Neural cell (in vitro differentiated cells): ENCODE measurements at regions not wholly inside any gene's neighbourhood (a gene's known extent, or its start where the extent isn't known, plus 50 kb on each side); places are given as distances from the start of the nearest gene placed in this dataset.

Experiments
- H2AFZ ChIP-seq: fragments of 200-600, 300-800 bp; sonication (generic), shearing (Covaris generic); 2 replicates; pipeline ENCODE4 v1.6.0; 2014; ENCODE audit warnings: low read depth, mild to moderate bottlenecking, antibody characterized with exemption, low read length, moderate library complexity
- H3F3A ChIP-seq: fragments of 200-600 bp; shearing (Covaris generic); 2 replicates; pipeline ENCODE4 v1.6.1; 2016; ENCODE audit warnings: mild to moderate bottlenecking, moderate library complexity, mixed read lengths, antibody characterized with exemption, low read length; ENCODE audit not compliant: insufficient read depth, poor library complexity, severe bottlenecking
- H3K27ac ChIP-seq: fragments of 200-600, 300-800 bp; sonication (generic), shearing (Covaris generic); 2 replicates; pipeline ENCODE4 v1.5.1; 2014; ENCODE audit warnings: mild to moderate bottlenecking, low read length, moderate library complexity
- H3K27me3 ChIP-seq: fragments of 300-800, 200-600 bp; sonication (generic), shearing (Covaris generic); 2 replicates; pipeline ENCODE4 v1.6.0; 2014; ENCODE audit warnings: mild to moderate bottlenecking, low read depth, low read length, moderate library complexity; ENCODE audit not compliant: insufficient read depth
- H3K36me3 ChIP-seq: fragments of 300-800, 200-600 bp; sonication (generic), shearing (Covaris generic); 2 replicates; pipeline ENCODE4 v1.5.1; 2014; ENCODE audit warnings: mild to moderate bottlenecking, antibody characterized with exemption, low read length, moderate library complexity; ENCODE audit not compliant: insufficient read depth
- H3K4me2 ChIP-seq: fragments of 300-800, 200-600 bp; sonication (generic), shearing (Covaris generic); 2 replicates; pipeline ENCODE4 v1.6.0; 2014; ENCODE audit warnings: mild to moderate bottlenecking, low read length
- H3K4me3 ChIP-seq: fragments of 300-800, 200-600 bp; sonication (generic), shearing (Covaris generic); 2 replicates; pipeline ENCODE4 v1.5.1; 2014; ENCODE audit warnings: mild to moderate bottlenecking, low read length, moderate library complexity
- H3K79me2 ChIP-seq: fragments of 200-600 bp; shearing (Covaris generic); replicated peaks from 2 replicates; pipeline ENCODE4 v1.6.0; 2014; ENCODE audit warnings: mild to moderate bottlenecking, low read length, moderate library complexity; ENCODE audit not compliant: insufficient read depth
- H3K9ac ChIP-seq: fragments of 300-800, 200-600 bp; sonication (generic), shearing (Covaris generic); 2 replicates; pipeline ENCODE4 v1.6.1; 2016; ENCODE audit warnings: mild to moderate bottlenecking, low read length, mixed read lengths
- H3K9me2 ChIP-seq: fragments of 200-600 bp; shearing (Covaris generic); 2 replicates; pipeline ENCODE4 v1.6.1; 2016; ENCODE audit warnings: mild to moderate bottlenecking, low read length, mixed read lengths; ENCODE audit not compliant: insufficient read depth
- H3K9me3 ChIP-seq: fragments of 200-600, 300-800 bp; sonication (generic), shearing (Covaris generic); 2 replicates; pipeline ENCODE4 v1.6.1; 2016; ENCODE audit warnings: mild to moderate bottlenecking, mixed run types, low read length, moderate library complexity, mixed read lengths
- H4K20me1 ChIP-seq: fragments of 200-600 bp; shearing (Covaris generic); 2 replicates; pipeline ENCODE4 v1.6.1; 2016; ENCODE audit warnings: mild to moderate bottlenecking, mixed run types; ENCODE audit not compliant: insufficient read depth
- CTCF ChIP-seq: fragments of 450-650 bp; IDR thresholded peaks from 2 replicates; pipeline ENCODE4 v1.5.1; 2014; ENCODE audit warnings: antibody characterized with exemption, mild to moderate bottlenecking, moderate library complexity; ENCODE audit not compliant: poor library complexity, severe bottlenecking
- EZH2 ChIP-seq: fragments of 200-600, 300-800 bp; shearing (Covaris generic), sonication (generic); IDR thresholded peaks from 2 replicates; pipeline ENCODE4 v1.6.1; 2014; ENCODE audit warnings: antibody characterized with exemption, low read length, borderline replicate concordance, mild to moderate bottlenecking; ENCODE audit not compliant: insufficient read depth, poor library complexity, severe bottlenecking
- MXI1 ChIP-seq: fragments of 450-650 bp; conservative IDR thresholded peaks from 2 replicates; pipeline ENCODE4 v1.6.1; 2014; ENCODE audit warnings: antibody characterized with exemption, mild to moderate bottlenecking; ENCODE audit not compliant: poor library complexity, severe bottlenecking
- POLR2AphosphoS5 ChIP-seq: IDR thresholded peaks from 2 replicates; pipeline ENCODE4 v1.6.1; 2012
- RAD21 ChIP-seq: fragments of 450-650 bp; conservative IDR thresholded peaks from 2 replicates; pipeline ENCODE4 v1.6.1; 2014; ENCODE audit warnings: antibody characterized with exemption, mild to moderate bottlenecking, moderate library complexity
- REST ChIP-seq: IDR thresholded peaks from 2 replicates; pipeline ENCODE4 v1.6.1; 2012; ENCODE audit warnings: borderline replicate concordance
- SMC3 ChIP-seq: fragments of 450-650 bp; conservative IDR thresholded peaks from 2 replicates; pipeline ENCODE4 v1.6.1; 2014; ENCODE audit warnings: antibody characterized with exemption, mild to moderate bottlenecking, moderate library complexity; ENCODE audit not compliant: poor library complexity
- TAF1 ChIP-seq: IDR thresholded peaks from 2 replicates; pipeline ENCODE4 v1.6.1; 2012; ENCODE audit warnings: low read depth

GRCh38 chr15:46059921-46060594 lies 425.2 kb downstream of the SQOR start:
- no peak overlapping the region for H3K27ac ChIP-seq
- no peak overlapping the region for H3K9ac ChIP-seq
- H3F3A ChIP-seq: no peaks in the 10 kb centered on the region
- no peak overlapping the region for H3K4me3 ChIP-seq
- H4K20me1 ChIP-seq: no peaks in the 10 kb centered on the region
- no peak overlapping the region for H3K4me2 ChIP-seq
- no peaks in the 10 kb centered on the region for H3K9me3 ChIP-seq
- H2AFZ ChIP-seq: no peak overlapping the region
- TF ChIP-seq SMC3: no peak
- no peak for TF ChIP-seq EZH2
- no peak for TF ChIP-seq POLR2AphosphoS5
- no peak for TF ChIP-seq MXI1
- no peak for TF ChIP-seq CTCF
- H3K9me2 ChIP-seq: no peaks in the 10 kb centered on the region
- no peaks in the 10 kb centered on the region for H3K36me3 ChIP-seq
- no peaks in the 10 kb centered on the region for H3K27me3 ChIP-seq
- no peaks in the 10 kb centered on the region for H3K79me2 ChIP-seq

GRCh38 chr15:46061002-46061401 lies 426.2 kb downstream of the SQOR start:
- no peak overlapping the region for H3K27ac ChIP-seq
- no peak overlapping the region for H3K4me2 ChIP-seq
- H3K9ac ChIP-seq: no peak overlapping the region
- no peaks in the 10 kb centered on the region for H3K9me3 ChIP-seq
- H2AFZ ChIP-seq: no peak overlapping the region
- TF ChIP-seq TAF1: no peak
- TF ChIP-seq EZH2: no peak
- no peak for TF ChIP-seq REST
- TF ChIP-seq CTCF: no peak
- TF ChIP-seq RAD21: no peak
- TF ChIP-seq MXI1: no peak
- H3K9me2 ChIP-seq: no peaks in the 10 kb centered on the region
- no peaks in the 10 kb centered on the region for H3F3A ChIP-seq
- no peaks in the 10 kb centered on the region for H3K36me3 ChIP-seq
- no peaks in the 10 kb centered on the region for H3K27me3 ChIP-seq
- H4K20me1 ChIP-seq: no peaks in the 10 kb centered on the region
- no peak overlapping the region for H3K4me3 ChIP-seq
- no peaks in the 10 kb centered on the region for H3K79me2 ChIP-seq
